Endodermal cell (in vitro differentiated cells): ENCODE measurements at regions not wholly inside any gene's neighbourhood (a gene's known extent, or its start where the extent isn't known, plus 50 kb on each side); places are given as distances from the start of the nearest gene placed in this dataset.

ENCODE experiments used
- DNase-seq: peaks from one replicate; pipeline ENCODE4 v3.0.0-alpha.2; 2017
- H3K27ac ChIP-seq: 2 replicates; pipeline ENCODE4 v1.5.1; 2013; ENCODE audit warnings: mild to moderate bottlenecking, low read depth, low read length, moderate library complexity
- H3K27me3 ChIP-seq: 2 replicates; pipeline ENCODE4 v1.6.1; 2013; ENCODE audit warnings: mild to moderate bottlenecking, low read length, moderate library complexity; ENCODE audit not compliant: insufficient read depth, control insufficient read depth, poor library complexity, severe bottlenecking
- H3K36me3 ChIP-seq: 2 replicates; pipeline ENCODE4 v1.7.0; 2013; ENCODE audit warnings: mild to moderate bottlenecking, low read length, moderate library complexity; ENCODE audit not compliant: control insufficient read depth, insufficient read depth
- H3K4me1 ChIP-seq: one replicate; pipeline ENCODE4 v1.7.0; 2013; ENCODE audit warnings: low read length; ENCODE audit not compliant: control insufficient read depth, insufficient read depth
- H3K4me3 ChIP-seq: 2 replicates; pipeline ENCODE4 v1.5.1; 2013; ENCODE audit warnings: mild to moderate bottlenecking, low read length, moderate library complexity
- H3K9ac ChIP-seq: 2 replicates; pipeline ENCODE4 v1.6.1; 2013; ENCODE audit warnings: mild to moderate bottlenecking, low read length, moderate library complexity; ENCODE audit not compliant: poor library complexity, severe bottlenecking; ENCODE audit errors: extremely low read depth
- H3K9me3 ChIP-seq: 2 replicates; pipeline ENCODE4 v1.6.1; 2013; ENCODE audit warnings: mild to moderate bottlenecking, low read length, moderate library complexity; ENCODE audit not compliant: control insufficient read depth
- H3K27ac Mint-ChIP-seq: 2 replicates; pipeline ENCODE4 v1.8.0; 2020; ENCODE audit warnings: mixed read lengths
- H3K27me3 Mint-ChIP-seq: 2 replicates; pipeline ENCODE4 v1.8.0; 2021; ENCODE audit warnings: mild to moderate bottlenecking, mixed read lengths; ENCODE audit not compliant: insufficient read depth
- H3K36me3 Mint-ChIP-seq: 2 replicates; pipeline ENCODE4 v1.8.0; 2020; ENCODE audit warnings: low read depth, mixed read lengths
- H3K4me1 Mint-ChIP-seq: 2 replicates; pipeline ENCODE4 v1.8.0; 2020; ENCODE audit warnings: mixed read lengths
- H3K4me3 Mint-ChIP-seq: 2 replicates; pipeline ENCODE4 v1.8.0; 2020; ENCODE audit warnings: mild to moderate bottlenecking, moderate library complexity, mixed read lengths
- H3K9me3 Mint-ChIP-seq: 2 replicates; pipeline ENCODE4 v1.8.0; 2020; ENCODE audit warnings: mild to moderate bottlenecking, mixed read lengths
- CTCF ChIP-seq: fragments of 200-600 bp; sonication (generic); conservative IDR thresholded peaks from 2 replicates; pipeline ENCODE4 v1.5.0; 2021; ENCODE audit warnings: antibody characterized with exemption, mild to moderate bottlenecking
- WGBS, 2 experiments: methylation state at CpG; one replicate each; pipeline versions ENCODE4 v1.1.5 to v1.1.7; 2013; ENCODE audit warnings: missing lambda C conversion rate in 2 of 2, mixed read lengths in 1 of 2; ENCODE audit not compliant: insufficient coverage in 1 of 2, insufficient read length in 1 of 2; 5-methylcytosine and 5-hydroxymethylcytosine counted together

- Histone ChIP-seq H3K9me3 (no peaks in the 10 kb centered on the region), H3K27ac (no peak overlapping the region), H3K4me3 (peak overlapping the region; percentile 76), H3K36me3 (no peaks in the 10 kb centered on the region), H3K27me3 (peaks cover 59% of the 10 kb centered on the region), H3K4me1 (no peaks in the 10 kb centered on the region), H3K9ac (no peak overlapping the region)
- DNase-seq, result peak; percentile 70
- TF ChIP-seq CTCF, result peak; percentile 69
- Mint-ChIP-seq H3K4me3 (peak overlapping the region; percentile 78), H3K27me3 (peaks cover 50% of the 10 kb centered on the region), H3K36me3 (no peaks in the 10 kb centered on the region), H3K27ac (no peak overlapping the region), H3K9me3 (no peaks in the 10 kb centered on the region), H3K4me1 (peaks cover 14% of the 10 kb centered on the region)
- WGBS, 2 experiments, result 10 to 17% methylated on average over 5 to 7 of the region's 7 CpGs
These were observed 150.6 kb upstream of the SLC4A4 start for GRCh38 chr4:71188156-71188640.

GRCh38 chr4:71188951-71189350 lies 149.9 kb upstream of the SLC4A4 start:
- H3K4me3 ChIP-seq, result no peak overlapping the region
- TF ChIP-seq CTCF, result no peak
- Mint-ChIP-seq H3K4me3 (no peak overlapping the region), H3K36me3 (no peaks in the 10 kb centered on the region), H3K4me1 (peaks cover 14% of the 10 kb centered on the region), H3K9me3 (no peaks in the 10 kb centered on the region), H3K27me3 (peaks cover 54% of the 10 kb centered on the region), H3K27ac (no peak overlapping the region)
- no peaks in the 10 kb centered on the region for H3K4me1 ChIP-seq
- no peak for DNase-seq
- H3K36me3 ChIP-seq, result no peaks in the 10 kb centered on the region
- H3K9me3 ChIP-seq, result no peaks in the 10 kb centered on the region
- peaks cover 62% of the 10 kb centered on the region for H3K27me3 ChIP-seq
- 89% methylated on average over 1 of the region's 1 CpG; no CpG with 5 or more reads in 1 of the 2 experiments for WGBS, 2 experiments
- H3K9ac ChIP-seq, result no peak overlapping the region
- H3K27ac ChIP-seq, result no peak overlapping the region

GRCh38 chr4:71189471-71189870 lies 149.3 kb upstream of the SLC4A4 start:
- no peaks in the 10 kb centered on the region for H3K9me3 Mint-ChIP-seq
- TF ChIP-seq CTCF, result no peak
- H3K4me1 ChIP-seq, result no peaks in the 10 kb centered on the region
- no peaks in the 10 kb centered on the region for H3K36me3 Mint-ChIP-seq
- H3K4me1 Mint-ChIP-seq, result peaks cover 14% of the 10 kb centered on the region
- 89 to 91% methylated on average over 4 to 6 of the region's 6 CpGs for WGBS, 2 experiments
- H3K27ac ChIP-seq, result no peak overlapping the region
- DNase-seq, result no peak
- H3K4me3 Mint-ChIP-seq, result no peak overlapping the region
- H3K27ac Mint-ChIP-seq, result no peak overlapping the region
- H3K4me3 ChIP-seq, result no peak overlapping the region
- no peaks in the 10 kb centered on the region for H3K36me3 ChIP-seq
- no peak overlapping the region for H3K9ac ChIP-seq
- no peaks in the 10 kb centered on the region for H3K9me3 ChIP-seq
- H3K27me3 Mint-ChIP-seq, result peaks cover 51% of the 10 kb centered on the region
- H3K27me3 ChIP-seq, result peaks cover 62% of the 10 kb centered on the region
